ENCODE measurements at regions not wholly inside any gene's neighbourhood (a gene's known extent, or its start where the extent isn't known, plus 50 kb on each side); places are given as distances from the start of the nearest gene placed in this dataset.

DNA sequence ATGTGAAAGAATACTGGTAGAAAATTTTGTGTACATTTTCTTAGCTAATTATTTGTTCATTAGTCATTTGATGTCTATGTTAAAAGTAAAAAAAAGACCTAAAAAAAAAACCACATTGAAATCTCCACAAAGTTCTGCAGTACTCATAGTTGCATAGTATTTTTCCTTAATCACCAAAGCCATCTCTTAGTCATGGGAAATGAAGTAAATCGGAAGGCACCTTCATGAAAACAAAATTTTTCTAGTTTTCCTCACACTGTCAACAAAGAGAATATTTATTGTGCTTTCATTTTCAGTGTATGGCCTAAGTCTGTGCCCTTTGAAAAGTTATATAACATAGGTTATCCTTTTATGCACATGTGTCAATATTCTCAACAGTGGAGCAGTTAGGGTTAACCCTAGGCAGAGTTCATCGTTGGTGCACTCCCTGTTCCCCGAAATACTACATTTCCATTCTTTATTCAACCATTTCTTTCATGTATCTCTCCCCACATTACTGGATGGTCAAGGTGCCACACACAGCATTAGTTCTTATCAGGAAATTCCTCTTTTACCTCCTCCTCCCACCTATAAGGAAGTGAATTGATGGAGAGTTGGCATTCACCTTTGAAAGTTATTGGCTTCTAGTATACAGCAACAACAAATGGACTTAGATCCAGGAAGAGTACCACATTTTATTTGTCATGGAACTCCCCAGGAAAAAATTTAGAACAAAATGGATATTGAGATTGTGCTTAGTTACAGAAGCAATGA is 93.1 kb downstream of the NUDT12 start:
- TF ChIP-seq ZNF274 (IDR thresholded peaks at IDR 0.05; ENCODE audit: borderline replicate concordance, extremely low read depth, low read length) (no peak), EZH2 (IDR thresholded peaks at IDR 0.05; ENCODE audit: low read depth, low read length, severe bottlenecking) (no peak), GTF2F1 (IDR thresholded peaks at IDR 0.05; ENCODE audit: borderline replicate concordance, low read depth, low read length) (no peak), EGR1 (IDR thresholded peaks at IDR 0.05; ENCODE audit: borderline replicate concordance, low read depth, low read length) (no peak), TEAD4 (IDR thresholded peaks at IDR 0.05; ENCODE audit: low read depth, low read length) (no peak)
- TF ChIP-seq, protein P1, sequence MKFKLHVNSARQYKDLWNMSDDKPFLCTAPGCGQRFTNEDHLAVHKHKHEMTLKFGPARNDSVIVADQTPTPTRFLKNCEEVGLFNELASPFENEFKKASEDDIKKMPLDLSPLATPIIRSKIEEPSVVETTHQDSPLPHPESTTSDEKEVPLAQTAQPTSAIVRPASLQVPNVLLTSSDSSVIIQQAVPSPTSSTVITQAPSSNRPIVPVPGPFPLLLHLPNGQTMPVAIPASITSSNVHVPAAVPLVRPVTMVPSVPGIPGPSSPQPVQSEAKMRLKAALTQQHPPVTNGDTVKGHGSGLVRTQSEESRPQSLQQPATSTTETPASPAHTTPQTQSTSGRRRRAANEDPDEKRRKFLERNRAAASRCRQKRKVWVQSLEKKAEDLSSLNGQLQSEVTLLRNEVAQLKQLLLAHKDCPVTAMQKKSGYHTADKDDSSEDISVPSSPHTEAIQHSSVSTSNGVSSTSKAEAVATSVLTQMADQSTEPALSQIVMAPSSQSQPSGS (IDR thresholded peaks at IDR 0.05; ENCODE audit: low read length), result no peak
